ENCODE measurements at regions not wholly inside any gene's neighbourhood (a gene's known extent, or its start where the extent isn't known, plus 50 kb on each side); places are given as distances from the start of the nearest gene placed in this dataset.

DNA sequence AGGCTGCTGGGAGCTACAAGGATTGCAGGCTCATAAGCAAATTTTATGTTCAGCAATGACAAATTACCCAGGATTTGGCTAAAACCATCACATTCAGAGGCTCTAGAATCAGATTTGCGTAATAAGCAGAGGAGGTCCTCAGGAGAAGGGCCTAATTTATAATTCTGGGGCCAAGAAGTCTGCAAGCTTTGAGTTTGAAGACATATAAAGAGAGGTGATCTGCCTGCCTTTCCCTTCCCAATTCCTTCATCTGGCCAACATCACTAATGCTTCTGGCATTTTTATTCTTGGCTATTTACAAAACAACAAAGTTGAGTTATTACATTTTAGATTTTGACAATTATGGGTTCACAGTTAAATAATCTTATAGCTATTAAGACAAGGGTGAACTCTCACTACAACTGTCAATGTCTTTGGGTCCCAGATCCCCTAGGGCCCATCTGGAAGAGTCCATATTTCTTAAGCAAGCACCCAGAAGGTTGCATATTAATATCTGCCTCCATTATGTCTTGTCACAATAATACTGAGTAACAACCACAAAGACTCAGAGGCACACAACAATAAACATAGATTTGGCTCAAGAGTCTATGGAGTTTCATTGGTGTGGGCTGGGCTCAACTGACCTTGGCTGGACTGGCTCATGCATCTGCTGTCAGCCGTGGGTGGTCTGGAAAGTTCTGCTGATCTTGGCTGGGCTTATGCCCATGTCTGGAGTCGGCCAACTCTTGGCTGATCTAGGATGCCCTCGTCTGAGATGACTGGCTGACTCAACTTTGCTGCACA, 67.2 kb upstream of the CD82 start:
- DNase-seq: no peak

DNA sequence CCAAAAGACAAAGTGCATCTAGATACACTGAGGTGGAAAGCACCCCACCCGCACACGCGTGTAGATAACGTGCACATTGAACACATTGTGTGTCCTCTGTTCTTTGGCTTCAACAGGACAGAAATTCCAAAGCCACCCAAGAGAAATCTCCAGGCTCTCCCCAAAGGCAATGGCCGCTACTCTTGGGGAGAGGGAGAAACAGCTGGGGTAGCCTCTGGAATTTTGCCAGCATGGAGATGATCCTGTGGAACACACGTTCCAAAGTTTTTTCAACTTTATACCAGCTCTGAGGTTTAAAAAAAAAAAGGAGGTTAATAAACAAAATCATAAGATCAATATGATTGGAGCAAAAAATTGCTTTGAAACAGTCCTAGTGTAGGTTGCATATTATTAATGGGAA, 63.0 kb upstream of the CD82 start:
- no peak for DNase-seq

DNA sequence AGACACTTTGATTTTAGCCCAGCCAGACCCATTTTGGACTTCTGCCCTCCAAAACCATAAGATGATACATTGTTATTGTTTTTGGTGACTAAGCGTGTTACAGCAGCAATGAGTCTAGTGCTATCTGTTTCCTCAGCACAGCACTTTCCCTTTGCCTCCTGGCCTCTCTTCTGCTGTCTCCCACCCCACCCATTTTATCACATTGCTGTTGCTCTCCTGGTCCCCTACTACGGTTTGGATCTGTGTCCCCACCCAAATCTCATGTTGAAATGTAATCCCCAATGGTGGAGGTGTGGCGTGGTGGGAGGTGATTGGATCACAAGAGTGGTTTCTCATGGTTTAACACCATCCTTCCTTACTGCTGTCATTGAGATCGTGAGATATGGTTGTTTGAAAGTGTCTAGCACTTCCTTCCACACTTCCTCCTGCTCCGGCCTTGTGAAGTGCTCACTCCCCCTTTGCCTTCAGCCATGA, 59.8 kb upstream of the CD82 start:
- peak; percentile 68 for DNase-seq

DNA sequence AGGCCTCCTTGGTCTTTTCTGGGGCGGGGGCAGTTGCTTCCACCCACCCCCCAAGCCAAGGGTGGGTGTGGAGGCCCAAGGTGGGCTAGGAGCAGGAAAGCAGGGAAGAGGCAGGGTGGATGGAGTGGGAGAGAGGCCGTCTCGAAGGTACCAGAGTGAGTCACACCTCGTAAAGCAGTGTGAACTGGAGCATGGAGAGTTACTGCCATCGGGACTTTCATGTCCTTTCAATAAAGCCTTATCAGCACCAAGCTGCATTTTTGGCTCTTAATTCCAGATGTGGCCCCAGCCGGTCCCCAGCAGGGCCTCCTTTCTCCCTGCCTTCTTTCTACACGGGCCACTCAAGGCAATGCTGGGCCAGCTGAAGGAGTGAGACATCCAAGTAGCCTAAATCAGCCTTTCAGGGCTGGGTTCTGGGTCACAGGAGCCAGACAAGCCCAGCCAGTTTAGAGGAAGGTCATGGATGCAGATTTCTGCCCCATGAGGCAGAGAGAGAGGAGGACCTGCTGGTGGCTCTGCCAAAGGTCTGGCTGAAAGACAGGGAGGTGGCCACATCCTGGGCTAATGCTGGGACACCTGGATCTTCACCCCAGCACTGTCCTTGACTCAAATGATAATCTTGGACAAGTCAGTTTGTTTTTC, 59.0 kb upstream of the CD82 start:
- DNase-seq: peak; percentile 46

- DNase-seq: no peak
Measured at GRCh38 chr11:44507491-44507890, 58.0 kb upstream of the CD82 start.

GRCh38 chr11:44507896-44508445, 57.5 kb upstream of the CD82 start:
- no peak for DNase-seq

DNA sequence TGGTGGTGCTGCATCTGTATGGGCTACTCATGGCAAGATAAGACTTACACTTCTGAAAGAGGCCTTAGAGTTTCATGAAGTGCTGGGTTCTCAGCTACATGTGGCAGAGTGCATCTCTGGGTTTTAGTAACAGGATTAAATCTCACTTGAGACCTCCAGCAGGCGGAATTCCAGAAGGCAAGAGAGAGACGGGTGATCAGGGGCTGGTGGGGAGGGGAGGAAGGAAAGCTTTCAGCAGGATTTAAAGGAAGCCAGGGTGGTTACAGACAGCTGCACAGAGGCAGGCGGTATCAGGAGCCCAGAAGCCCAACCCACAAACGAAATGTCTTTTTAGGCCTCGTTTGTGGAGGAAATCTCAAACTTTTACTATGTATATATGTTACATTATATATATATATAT, 56.2 kb upstream of the CD82 start:
- no peak for DNase-seq

- no peak for DNase-seq
Measured at GRCh38 chr11:44510372-44510771, 55.1 kb upstream of the CD82 start.

- no peak for DNase-seq
Measured at GRCh38 chr11:44512818-44513217, 52.6 kb upstream of the CD82 start.

- no peak for DNase-seq
Measured at GRCh38 chr11:44515048-44515447, 50.4 kb upstream of the CD82 start.
